GM10266 (cell line): ENCODE measurements at regions not wholly inside any gene's neighbourhood (a gene's known extent, or its start where the extent isn't known, plus 50 kb on each side); places are given as distances from the start of the nearest gene placed in this dataset.

Experiments used
- DNase-seq: peaks from one replicate; pipeline ENCODE4 v3.0.0; 2012; ENCODE audit errors: extremely low spot score
- CTCF ChIP-seq: IDR thresholded peaks from 2 replicates; pipeline ENCODE4 v1.5.1; 2012; ENCODE audit warnings: mild to moderate bottlenecking, low read depth; ENCODE audit not compliant: control insufficient read depth, insufficient read depth; ENCODE audit errors: missing control alignments

GRCh38 chr12:131380220-131380964 lies 330.5 kb upstream of the SFSWAP start:
- no peak for TF ChIP-seq CTCF
- DNase-seq: no peak

- no peak for TF ChIP-seq CTCF
- no peak for DNase-seq
These were observed 329.8 kb upstream of the SFSWAP start for GRCh38 chr12:131380965-131381705.

GRCh38 chr12:131381716-131382430 lies 329.0 kb upstream of the SFSWAP start:
- no peak for DNase-seq
- no peak for TF ChIP-seq CTCF

GRCh38 chr12:131383291-131383690 lies 327.6 kb upstream of the SFSWAP start:
- no peak for DNase-seq

GRCh38 chr12:131383741-131384543 lies 326.9 kb upstream of the SFSWAP start:
- DNase-seq: no peak
- TF ChIP-seq CTCF: no peak

More at GRCh38 chr12:131383291-131383690, 327.6 kb upstream of the SFSWAP start:
- no peak for TF ChIP-seq CTCF

GRCh38 chr12:131384544-131384855 lies 326.4 kb upstream of the SFSWAP start:
- no peak for DNase-seq

More at GRCh38 chr12:131384544-131384855, 326.4 kb upstream of the SFSWAP start:
- no peak for TF ChIP-seq CTCF
